ENCODE measurements at regions not wholly inside any gene's neighbourhood (a gene's known extent, or its start where the extent isn't known, plus 50 kb on each side); places are given as distances from the start of the nearest gene placed in this dataset.

DNA sequence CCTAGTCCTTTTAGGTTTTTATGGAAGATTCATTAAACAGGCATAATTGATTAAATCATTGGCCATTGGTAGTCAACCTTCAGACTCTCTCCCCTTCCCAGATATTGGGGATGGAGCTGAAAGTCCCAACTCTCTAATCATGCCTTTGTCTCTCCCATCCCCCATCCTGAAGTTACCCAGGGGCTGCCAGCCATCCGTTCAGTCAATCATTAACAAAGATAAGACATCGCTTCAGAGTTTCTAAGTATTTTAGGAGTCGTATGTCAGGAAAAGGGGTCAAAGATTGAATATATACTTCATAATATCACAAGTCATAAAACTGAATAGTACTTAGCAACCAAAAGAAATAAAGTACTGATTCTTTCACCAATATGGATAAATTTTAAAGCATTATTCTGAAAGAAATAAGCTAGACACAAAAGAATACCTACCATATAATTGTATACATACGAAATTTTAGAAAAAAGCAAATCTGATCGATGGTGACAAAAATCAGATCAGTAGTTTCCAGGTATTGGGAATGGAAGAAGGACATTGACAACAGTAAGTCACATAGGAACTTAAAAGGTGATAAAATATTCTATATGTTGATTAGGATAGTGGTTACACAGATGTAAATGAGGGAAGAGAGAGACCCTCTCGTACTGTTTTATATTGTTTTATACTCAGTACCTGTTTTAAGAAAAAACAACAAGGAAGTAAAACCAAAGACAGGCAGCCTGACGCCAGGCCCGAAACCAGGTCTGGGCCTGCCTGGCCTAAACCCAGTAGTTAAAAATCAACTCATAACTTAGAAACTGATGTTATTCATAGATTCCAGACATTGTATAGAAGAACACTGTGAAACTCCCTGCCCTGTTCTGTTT lies 414.4 kb downstream of the DAD1 start:
- CTCF ChIA-PET = no interaction called here
- FAIRE-seq (no peak), DNase-seq (ENCODE audit: low read depth in 1 of 2, low spot score in 1 of 2) (no peak), ATAC-seq (no peak)
- Histone ChIP-seq H3K4me2 (no peak overlapping the region), H3K27ac (no peak overlapping the region), H3K4me1 (no peaks in the 10 kb centered on the region), H3K9me3 (no peaks in the 10 kb centered on the region), H3K4me3 (no peak overlapping the region)
- TF ChIP-seq ZSCAN20 (CRISPR knock-in tag; IDR thresholded peaks at IDR 0.05) = no peak
- TF ChIP-seq SMC3 (IDR thresholded peaks at IDR 0.05) = no peak
- TF ChIP-seq HOXA7 (CRISPR knock-in tag; IDR thresholded peaks at IDR 0.05) = no peak
- TF ChIP-seq ATOH8 (CRISPR knock-in tag; IDR thresholded peaks at IDR 0.05; ENCODE audit: low read depth) = no peak
- TF ChIP-seq BHLHE40 (IDR thresholded peaks at IDR 0.05; ENCODE audit: low read depth, low read length) = no peak
- TF ChIP-seq JUN (IDR thresholded peaks at IDR 0.05) = no peak
- TF ChIP-seq ZFP36 (IDR thresholded peaks at IDR 0.05; ENCODE audit: borderline replicate concordance, partially characterized antibody) = no peak
- TF ChIP-seq CHD2 (IDR thresholded peaks at IDR 0.05; ENCODE audit: low read length, partially characterized antibody) = no peak
- TF ChIP-seq, protein P1, sequence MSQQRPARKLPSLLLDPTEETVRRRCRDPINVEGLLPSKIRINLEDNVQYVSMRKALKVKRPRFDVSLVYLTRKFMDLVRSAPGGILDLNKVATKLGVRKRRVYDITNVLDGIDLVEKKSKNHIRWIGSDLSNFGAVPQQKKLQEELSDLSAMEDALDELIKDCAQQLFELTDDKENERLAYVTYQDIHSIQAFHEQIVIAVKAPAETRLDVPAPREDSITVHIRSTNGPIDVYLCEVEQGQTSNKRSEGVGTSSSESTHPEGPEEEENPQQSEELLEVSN (IDR thresholded peaks at IDR 0.05; ENCODE audit: borderline replicate concordance, low read depth) = no peak
- TF ChIP-seq TFCP2L1 (CRISPR knock-in tag; IDR thresholded peaks at IDR 0.05) = no peak
- TF ChIP-seq KDM1A (IDR thresholded peaks at IDR 0.05; ENCODE audit: low read depth) = no peak
- POLR2A ChIA-PET = no interaction called here
- 38% methylated on average over 8 of the region's 8 CpGs for WGBS (ENCODE audit: missing lambda C conversion rate)

GRCh38 chr14:22168092-22168955 lies 420.7 kb downstream of the DAD1 start:
- ChIA-PET CTCF (interaction anchor here (0.6 kb wide), 2 partner anchors 37 to 65 kb away, joined by 3 read pairs; no protein-coding TSS in a partner anchor), POLR2A (no interaction called here)
- Histone ChIP-seq H3K4me2 (no peak overlapping the region), H3K4me1 (no peaks in the 10 kb centered on the region), H3K9me3 (no peaks in the 10 kb centered on the region), H3K27ac (no peak overlapping the region), H3K4me3 (no peak overlapping the region)
- FAIRE-seq (no peak), DNase-seq (ENCODE audit: low read depth in 1 of 2, low spot score in 1 of 2) (no peak), ATAC-seq (no peak)
- TF ChIP-seq NR3C1 (IDR thresholded peaks at IDR 0.05) = no peak
- TF ChIP-seq HMGXB4 (CRISPR knock-in tag; IDR thresholded peaks at IDR 0.05; ENCODE audit: borderline replicate concordance) = no peak
- TF ChIP-seq, protein P2, sequence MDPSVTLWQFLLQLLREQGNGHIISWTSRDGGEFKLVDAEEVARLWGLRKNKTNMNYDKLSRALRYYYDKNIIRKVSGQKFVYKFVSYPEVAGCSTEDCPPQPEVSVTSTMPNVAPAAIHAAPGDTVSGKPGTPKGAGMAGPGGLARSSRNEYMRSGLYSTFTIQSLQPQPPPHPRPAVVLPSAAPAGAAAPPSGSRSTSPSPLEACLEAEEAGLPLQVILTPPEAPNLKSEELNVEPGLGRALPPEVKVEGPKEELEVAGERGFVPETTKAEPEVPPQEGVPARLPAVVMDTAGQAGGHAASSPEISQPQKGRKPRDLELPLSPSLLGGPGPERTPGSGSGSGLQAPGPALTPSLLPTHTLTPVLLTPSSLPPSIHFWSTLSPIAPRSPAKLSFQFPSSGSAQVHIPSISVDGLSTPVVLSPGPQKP (IDR thresholded peaks at IDR 0.05; ENCODE audit: low read depth, low read length) = no peak
- no peak for TF ChIP-seq ZSCAN20 (CRISPR knock-in tag; IDR thresholded peaks at IDR 0.05)
- no peak for TF ChIP-seq ZNF302 (CRISPR knock-in tag; IDR thresholded peaks at IDR 0.05)
- WGBS (ENCODE audit: missing lambda C conversion rate) = 42% methylated on average over 8 of the region's 8 CpGs

DNA sequence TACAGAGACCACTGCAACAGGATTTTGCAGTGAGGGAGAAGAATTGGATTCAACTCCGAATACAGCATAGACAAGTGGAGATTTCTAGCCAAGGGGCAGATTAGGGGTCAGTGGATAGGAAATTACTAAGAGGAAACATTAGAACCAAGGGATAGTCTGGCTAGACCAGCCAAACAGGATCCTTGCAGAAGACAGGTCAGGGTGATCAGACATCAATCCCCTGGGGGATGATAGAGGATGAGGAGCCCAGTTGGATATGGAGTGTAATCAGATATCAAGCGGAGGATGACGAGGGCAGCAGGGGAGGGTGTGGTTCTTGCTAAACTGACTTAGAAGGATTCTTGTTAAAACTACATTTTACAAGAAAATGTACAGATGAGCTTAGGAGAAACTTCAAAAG lies 424.4 kb downstream of the DAD1 start:
- 7% methylated on average over 3 of the region's 3 CpGs for WGBS (ENCODE audit: missing lambda C conversion rate)
- ATAC-seq (no peak), DNase-seq (ENCODE audit: low read depth in 1 of 2, low spot score in 1 of 2) (no peak), FAIRE-seq (no peak)
- ChIA-PET POLR2A (no interaction called here), CTCF (interaction anchor here (1.0 kb wide), 1 partner anchor 155 kb away, joined by 3 read pairs; no protein-coding TSS in a partner anchor)
- H3K9me3 ChIP-seq = no peaks in the 10 kb centered on the region
- H3K4me2 ChIP-seq = no peak overlapping the region
- H3K4me3 ChIP-seq = no peak overlapping the region
- H3K27ac ChIP-seq = no peak overlapping the region
- no peaks in the 10 kb centered on the region for H3K4me1 ChIP-seq
- TF ChIP-seq POLR2AphosphoS2 (conservative IDR thresholded peaks at IDR 0.05; ENCODE audit: low read length) (no peak), CEBPB (IDR thresholded peaks at IDR 0.05) (no peak), SREBF2 (IDR thresholded peaks at IDR 0.05) (no peak), TP53 (CRISPR knock-in tag; IDR thresholded peaks at IDR 0.05) (no peak), HOXA7 (CRISPR knock-in tag; IDR thresholded peaks at IDR 0.05) (no peak), RFX5 (IDR thresholded peaks at IDR 0.05) (no peak)
- TF ChIP-seq, protein P3, sequence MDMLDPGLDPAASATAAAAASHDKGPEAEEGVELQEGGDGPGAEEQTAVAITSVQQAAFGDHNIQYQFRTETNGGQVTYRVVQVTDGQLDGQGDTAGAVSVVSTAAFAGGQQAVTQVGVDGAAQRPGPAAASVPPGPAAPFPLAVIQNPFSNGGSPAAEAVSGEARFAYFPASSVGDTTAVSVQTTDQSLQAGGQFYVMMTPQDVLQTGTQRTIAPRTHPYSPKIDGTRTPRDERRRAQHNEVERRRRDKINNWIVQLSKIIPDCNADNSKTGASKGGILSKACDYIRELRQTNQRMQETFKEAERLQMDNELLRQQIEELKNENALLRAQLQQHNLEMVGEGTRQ (IDR thresholded peaks at IDR 0.05) = no peak
- TF ChIP-seq, protein P2 (IDR thresholded peaks at IDR 0.05; ENCODE audit: low read depth, low read length) = no peak
- TF ChIP-seq, protein P4, sequence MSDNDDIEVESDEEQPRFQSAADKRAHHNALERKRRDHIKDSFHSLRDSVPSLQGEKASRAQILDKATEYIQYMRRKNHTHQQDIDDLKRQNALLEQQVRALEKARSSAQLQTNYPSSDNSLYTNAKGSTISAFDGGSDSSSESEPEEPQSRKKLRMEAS (IDR thresholded peaks at IDR 0.05) = no peak
- TF ChIP-seq, protein P1 (IDR thresholded peaks at IDR 0.05; ENCODE audit: borderline replicate concordance, low read depth) = no peak
